PC-3 (cell line): ENCODE measurements at regions not wholly inside any gene's neighbourhood (a gene's known extent, or its start where the extent isn't known, plus 50 kb on each side); places are given as distances from the start of the nearest gene placed in this dataset.

Experiments used
- ATAC-seq: fragments of 200-7000 bp; cut with Tn5 transposase; 2 replicates; pipeline ENCODE4 v1.9.1; 2020; ENCODE audit warnings: mild to moderate bottlenecking, moderate library complexity
- BruUV-seq: library from RNA; stranded (reverse); fragments of 400-500 nt; replicated peaks from 2 replicates; lab custom pipeline; 2021; lab: Mats Ljungman, UMichigan
- CTCF ChIA-PET: fragments of 300-600 bp; sonication (Branson Sonifier 250); formaldehyde crosslinking; loops from one replicate; lab custom pipeline; 2022; ENCODE audit warnings: antibody characterized with exemption; lab: Charles Lee
- POLR2A ChIA-PET: fragments of 300-600 bp; sonication (Branson Sonifier 250); formaldehyde crosslinking; loops from one replicate; lab custom pipeline; 2022; ENCODE audit warnings: antibody characterized with exemption; ENCODE audit not compliant: unreplicated experiment; lab: Charles Lee
- DNase-seq: peaks from one replicate; pipeline ENCODE4 v3.0.0-alpha.2; 2015
- H2AFZ ChIP-seq: fragments of 300-600 bp; sonication (generic); 2 replicates; pipeline ENCODE4 v1.6.0; 2016; ENCODE audit warnings: antibody characterized with exemption, low read length
- H3F3A ChIP-seq: fragments of 300-600 bp; sonication (generic); one replicate; pipeline ENCODE4 v1.6.0; 2017; ENCODE audit warnings: antibody characterized with exemption, low read length, control low read depth, mild to moderate bottlenecking; ENCODE audit not compliant: unreplicated experiment
- H3K27ac ChIP-seq: fragments of 300-600 bp; sonication (generic); 2 replicates; pipeline ENCODE4 v1.5.1; 2016; ENCODE audit warnings: mild to moderate bottlenecking, low read length
- H3K27me3 ChIP-seq: fragments of 300-600 bp; sonication (generic); 2 replicates; pipeline ENCODE4 v1.6.1; 2016; ENCODE audit warnings: low read length, mixed read lengths
- H3K36me3 ChIP-seq: fragments of 300-600 bp; sonication (generic); 2 replicates; pipeline ENCODE4 v1.6.1; 2016; ENCODE audit warnings: low read depth, mixed run types, low read length, mixed read lengths
- H3K4me1 ChIP-seq: fragments of 300-600 bp; sonication (generic); 2 replicates; pipeline ENCODE4 v1.5.1; 2016; ENCODE audit warnings: low read length; ENCODE audit not compliant: insufficient read depth
- H3K4me2 ChIP-seq: fragments of 300-600 bp; sonication (generic); 2 replicates; pipeline ENCODE4 v1.6.0; 2016; ENCODE audit warnings: low read length
- H3K4me3 ChIP-seq: fragments of 300-600 bp; sonication (generic); 2 replicates; pipeline ENCODE4 v1.5.1; 2016; ENCODE audit warnings: mild to moderate bottlenecking, low read length, mixed read lengths
- H3K79me2 ChIP-seq: fragments of 300-600 bp; sonication (generic); 2 replicates; pipeline ENCODE4 v1.6.1; 2017; ENCODE audit warnings: low read length, mixed read lengths
- H3K9ac ChIP-seq: fragments of 300-600 bp; sonication (generic); 2 replicates; pipeline ENCODE4 v1.6.0; 2016; ENCODE audit warnings: mild to moderate bottlenecking, low read length
- H3K9me2 ChIP-seq: fragments of 300-600 bp; sonication (generic); replicated peaks from 2 replicates; pipeline ENCODE4 v1.6.1; 2016; ENCODE audit warnings: mixed run types, low read length, mixed read lengths
- H3K9me3 ChIP-seq: fragments of 300-600 bp; sonication (generic); 2 replicates; pipeline ENCODE4 v1.6.1; 2016; ENCODE audit warnings: low read length, mixed read lengths
- H4K20me1 ChIP-seq: fragments of 300-600 bp; sonication (generic); 2 replicates; pipeline ENCODE4 v1.6.1; 2016; ENCODE audit warnings: low read length, mixed read lengths
- CTCF ChIP-seq: fragments of 300-600 bp; sonication (generic); conservative IDR thresholded peaks from 2 replicates; pipeline ENCODE4 v1.5.1; 2017; ENCODE audit warnings: antibody characterized with exemption, low read depth, mild to moderate bottlenecking, low read length
- EZH2 ChIP-seq: fragments of 300-600 bp; sonication (generic); IDR thresholded peaks from one replicate; pipeline ENCODE4 v1.6.1; 2017; ENCODE audit warnings: antibody characterized with exemption, mild to moderate bottlenecking, low read length; ENCODE audit not compliant: unreplicated experiment
- EZH2phosphoT487 ChIP-seq: fragments of 300-600 bp; sonication (generic); IDR thresholded peaks from 2 replicates; pipeline ENCODE4 v1.6.1; 2018; ENCODE audit warnings: mild to moderate bottlenecking, antibody characterized with exemption, low read length, borderline replicate concordance
- intact Hi-C: fragments of 100-400 bp; cut with micrococcal nuclease; formaldehyde crosslinking; loops from 2 replicates; pipeline ENCODE4 v1.9.0; 2023

GRCh38 chr7:19984231-19984632 lies 210.8 kb upstream of the TMEM196 start:
- no TSS peak for BruUV-seq
- H3K4me2 ChIP-seq, result no peak overlapping the region
- H2AFZ ChIP-seq, result no peak overlapping the region
- no peaks in the 10 kb centered on the region for H3K9me3 ChIP-seq
- no peak for TF ChIP-seq EZH2phosphoT487
- no peak for TF ChIP-seq EZH2
- no peak; the same call in 1 of the 2 replicates for TF ChIP-seq CTCF
- H3K9me2 ChIP-seq, result no peaks in the 10 kb centered on the region
- H3K27ac ChIP-seq, result no peak overlapping the region
- no peaks in the 10 kb centered on the region for H3K27me3 ChIP-seq
- H3K9ac ChIP-seq, result no peak overlapping the region
- H3K4me3 ChIP-seq, result no peak overlapping the region
- H3K4me1 ChIP-seq, result no peaks in the 10 kb centered on the region
- intact Hi-C loops, result no loop called here
- ATAC-seq (peak; percentile 59), DNase-seq (peak; percentile 44)
- H3K79me2 ChIP-seq, result no peaks in the 10 kb centered on the region
- POLR2A ChIA-PET, result no interaction called here
- no peaks in the 10 kb centered on the region for H3F3A ChIP-seq
- CTCF ChIA-PET, result no interaction called here
- no peaks in the 10 kb centered on the region for H4K20me1 ChIP-seq
- no peaks in the 10 kb centered on the region for H3K36me3 ChIP-seq

- Histone ChIP-seq H3F3A (no peaks in the 10 kb centered on the region), H2AFZ (no peak overlapping the region), H3K4me2 (no peak overlapping the region), H3K27ac (no peak overlapping the region), H3K36me3 (no peaks in the 10 kb centered on the region), H3K27me3 (no peaks in the 10 kb centered on the region), H3K9ac (no peak overlapping the region), H3K4me3 (no peak overlapping the region), H3K9me3 (no peaks in the 10 kb centered on the region), H4K20me1 (no peaks in the 10 kb centered on the region), H3K79me2 (no peaks in the 10 kb centered on the region), H3K9me2 (no peaks in the 10 kb centered on the region), H3K4me1 (no peaks in the 10 kb centered on the region)
- peak; percentile 69 for DNase-seq
- TF ChIP-seq EZH2 (no peak), CTCF (peak; percentile 61)
- POLR2A ChIA-PET, result no interaction called here
- no TSS peak for BruUV-seq
- peak; percentile 66 for ATAC-seq
- intact Hi-C loops, result loop anchor here (1.0 to 2.0 kb wide), 3 partner anchors 190 to 615 kb away; no protein-coding TSS in a partner anchor
- CTCF ChIA-PET, result interaction anchor here (0.6 to 1.5 kb wide), 3 partner anchors 190 to 527 kb away, joined by 3 to 6 read pairs (median 3); no protein-coding TSS in a partner anchor
Observed at GRCh38 chr7:19982841-19983835, 209.7 kb upstream of the TMEM196 start.

- ChIA-PET CTCF (no interaction called here), POLR2A (interaction anchor here (0.7 kb wide), 1 partner anchor 357 kb away, joined by 3 read pairs; no protein-coding TSS in a partner anchor)
- intact Hi-C loops, result no loop called here
- H2AFZ ChIP-seq, result no peak overlapping the region
- ATAC-seq (no peak), DNase-seq (no peak)
- H3K4me3 ChIP-seq, result no peak overlapping the region
- BruUV-seq, result no TSS peak
- no peak overlapping the region for H3K27ac ChIP-seq
- no peaks in the 10 kb centered on the region for H3K79me2 ChIP-seq
- no peaks in the 10 kb centered on the region for H3K36me3 ChIP-seq
- H3K4me2 ChIP-seq, result no peak overlapping the region
- no peaks in the 10 kb centered on the region for H3K9me3 ChIP-seq
- no peak overlapping the region for H3K9ac ChIP-seq
- no peaks in the 10 kb centered on the region for H4K20me1 ChIP-seq
- H3K9me2 ChIP-seq, result no peaks in the 10 kb centered on the region
- no peaks in the 10 kb centered on the region for H3K27me3 ChIP-seq
- TF ChIP-seq EZH2phosphoT487 (no peak), CTCF (no peak), EZH2 (no peak)
- peaks cover 23% of the 10 kb centered on the region for H3K4me1 ChIP-seq
- no peaks in the 10 kb centered on the region for H3F3A ChIP-seq
Observed at GRCh38 chr7:19973581-19973980, 200.2 kb upstream of the TMEM196 start.
